Activated T-helper 2 cell treated with anti-CD3 and anti-CD28 coated beads, Interferon-gamma antibody, Interleukin-2, Interleukin-4, amounts not matched to agents 10 μg/mL and 5 μg/mL and 100 μg/mL, durations not matched to agents 14 hours and 24 hours and 36 hours (primary cell): ENCODE measurements at regions not wholly inside any gene's neighbourhood (a gene's known extent, or its start where the extent isn't known, plus 50 kb on each side); places are given as distances from the start of the nearest gene placed in this dataset.

Source experiments
- DNase-seq: peaks from one replicate; pipeline ENCODE4 v3.0.0; 2021; ENCODE audit warnings: low spot score
- H3K27ac Mint-ChIP-seq: one replicate; pipeline ENCODE4 v1.8.0; 2021; ENCODE audit warnings: mixed read lengths
- H3K27me3 Mint-ChIP-seq: one replicate; pipeline ENCODE4 v1.8.0; 2021; ENCODE audit warnings: low read depth, mixed read lengths
- H3K36me3 Mint-ChIP-seq: one replicate; pipeline ENCODE4 v1.8.0; 2021; ENCODE audit warnings: low read depth, mixed read lengths
- H3K4me1 Mint-ChIP-seq: one replicate; pipeline ENCODE4 v1.8.0; 2021; ENCODE audit warnings: low read depth, mixed read lengths
- H3K4me3 Mint-ChIP-seq: one replicate; pipeline ENCODE4 v1.8.0; 2021; ENCODE audit warnings: low read depth, mild to moderate bottlenecking, moderate library complexity, mixed read lengths
- H3K9me3 Mint-ChIP-seq: one replicate; pipeline ENCODE4 v1.8.0; 2021; ENCODE audit warnings: mixed read lengths
- intact Hi-C: fragments of 100-400 bp; cut with micrococcal nuclease; formaldehyde crosslinking; loops from one replicate; pipeline ENCODE4 v1.15.1; 2023

GRCh38 chr10:15462253-15462897 is 91.3 kb upstream of the FAM171A1 start:
- H3K36me3 Mint-ChIP-seq: no peaks in the 10 kb centered on the region
- intact Hi-C loops: no loop called here
- no peak overlapping the region for H3K4me3 Mint-ChIP-seq
- DNase-seq: no peak
- no peak overlapping the region for H3K27ac Mint-ChIP-seq
- H3K9me3 Mint-ChIP-seq: no peaks in the 10 kb centered on the region
- no peaks in the 10 kb centered on the region for H3K4me1 Mint-ChIP-seq
- peaks cover 24% of the 10 kb centered on the region for H3K27me3 Mint-ChIP-seq

- no peak for DNase-seq
- H3K27me3 Mint-ChIP-seq: peaks cover 30% of the 10 kb centered on the region
- no peaks in the 10 kb centered on the region for H3K4me1 Mint-ChIP-seq
- no peaks in the 10 kb centered on the region for H3K36me3 Mint-ChIP-seq
- no peak overlapping the region for H3K27ac Mint-ChIP-seq
- no peak overlapping the region for H3K4me3 Mint-ChIP-seq
- H3K9me3 Mint-ChIP-seq: no peaks in the 10 kb centered on the region
- intact Hi-C loops: no loop called here
These were observed 90.4 kb upstream of the FAM171A1 start for GRCh38 chr10:15461353-15462108.

GRCh38 chr10:15460661-15461060 is 89.6 kb upstream of the FAM171A1 start:
- no peaks in the 10 kb centered on the region for H3K4me1 Mint-ChIP-seq
- DNase-seq: no peak
- H3K36me3 Mint-ChIP-seq: no peaks in the 10 kb centered on the region

GRCh38 chr10:15459218-15459617 is 88.1 kb upstream of the FAM171A1 start:
- Mint-ChIP-seq H3K36me3 (no peaks in the 10 kb centered on the region), H3K4me3 (no peak overlapping the region), H3K4me1 (no peaks in the 10 kb centered on the region), H3K27me3 (peaks cover 31% of the 10 kb centered on the region), H3K9me3 (no peaks in the 10 kb centered on the region), H3K27ac (no peak overlapping the region)
- DNase-seq: no peak
- intact Hi-C loops: no loop called here

More at GRCh38 chr10:15460661-15461060, 89.6 kb upstream of the FAM171A1 start:
- no peaks in the 10 kb centered on the region for H3K9me3 Mint-ChIP-seq
- no peak overlapping the region for H3K27ac Mint-ChIP-seq
- intact Hi-C loops: no loop called here
- H3K4me3 Mint-ChIP-seq: no peak overlapping the region
- H3K27me3 Mint-ChIP-seq: peaks cover 30% of the 10 kb centered on the region

GRCh38 chr10:15457382-15457781 is 86.3 kb upstream of the FAM171A1 start:
- no peaks in the 10 kb centered on the region for H3K36me3 Mint-ChIP-seq
- peaks cover 28% of the 10 kb centered on the region for H3K27me3 Mint-ChIP-seq
- no peak for DNase-seq
- no peaks in the 10 kb centered on the region for H3K4me1 Mint-ChIP-seq
- H3K9me3 Mint-ChIP-seq: no peaks in the 10 kb centered on the region
- intact Hi-C loops: no loop called here
- H3K4me3 Mint-ChIP-seq: no peak overlapping the region
- H3K27ac Mint-ChIP-seq: no peak overlapping the region

- no peak for DNase-seq
- Mint-ChIP-seq H3K9me3 (no peaks in the 10 kb centered on the region), H3K36me3 (no peaks in the 10 kb centered on the region), H3K4me1 (no peaks in the 10 kb centered on the region), H3K4me3 (no peak overlapping the region), H3K27ac (no peak overlapping the region), H3K27me3 (peaks cover 36% of the 10 kb centered on the region)
- intact Hi-C loops: no loop called here
These were observed 84.4 kb upstream of the FAM171A1 start for GRCh38 chr10:15455456-15455855.

- DNase-seq: no peak
- Mint-ChIP-seq H3K27ac (no peak overlapping the region), H3K27me3 (peaks cover 30% of the 10 kb centered on the region), H3K36me3 (no peaks in the 10 kb centered on the region), H3K9me3 (no peaks in the 10 kb centered on the region), H3K4me1 (no peaks in the 10 kb centered on the region), H3K4me3 (no peak overlapping the region)
- intact Hi-C loops: no loop called here
These were observed 82.8 kb upstream of the FAM171A1 start for GRCh38 chr10:15453926-15454325.

- Mint-ChIP-seq H3K4me1 (no peaks in the 10 kb centered on the region), H3K27me3 (peaks cover 30% of the 10 kb centered on the region), H3K36me3 (no peaks in the 10 kb centered on the region), H3K9me3 (no peaks in the 10 kb centered on the region), H3K4me3 (no peak overlapping the region), H3K27ac (no peak overlapping the region)
- no peak for DNase-seq
- intact Hi-C loops: no loop called here
These were observed 82.4 kb upstream of the FAM171A1 start for GRCh38 chr10:15453457-15453856.

GRCh38 chr10:15452545-15452944 is 81.5 kb upstream of the FAM171A1 start:
- DNase-seq: no peak
- no peak overlapping the region for H3K27ac Mint-ChIP-seq
- no peaks in the 10 kb centered on the region for H3K9me3 Mint-ChIP-seq
- peaks cover 30% of the 10 kb centered on the region for H3K27me3 Mint-ChIP-seq
- no peaks in the 10 kb centered on the region for H3K36me3 Mint-ChIP-seq
- intact Hi-C loops: no loop called here
- H3K4me3 Mint-ChIP-seq: no peak overlapping the region
- no peaks in the 10 kb centered on the region for H3K4me1 Mint-ChIP-seq

GRCh38 chr10:15451137-15452094 is 80.3 kb upstream of the FAM171A1 start:
- no peaks in the 10 kb centered on the region for H3K36me3 Mint-ChIP-seq
- no peak for DNase-seq
- H3K27me3 Mint-ChIP-seq: peaks cover 25% of the 10 kb centered on the region
- intact Hi-C loops: no loop called here
- H3K27ac Mint-ChIP-seq: no peak overlapping the region
- H3K9me3 Mint-ChIP-seq: no peaks in the 10 kb centered on the region
- H3K4me1 Mint-ChIP-seq: no peaks in the 10 kb centered on the region
- H3K4me3 Mint-ChIP-seq: no peak overlapping the region

GRCh38 chr10:15448598-15448997 is 77.5 kb upstream of the FAM171A1 start:
- Mint-ChIP-seq H3K27ac (no peak overlapping the region), H3K4me3 (no peak overlapping the region), H3K9me3 (no peaks in the 10 kb centered on the region), H3K27me3 (peaks cover 22% of the 10 kb centered on the region), H3K4me1 (no peaks in the 10 kb centered on the region), H3K36me3 (no peaks in the 10 kb centered on the region)
- DNase-seq: no peak
- intact Hi-C loops: no loop called here

- H3K9me3 Mint-ChIP-seq: no peaks in the 10 kb centered on the region
- H3K27ac Mint-ChIP-seq: no peak overlapping the region
- no peak for DNase-seq
- intact Hi-C loops: no loop called here
- H3K4me3 Mint-ChIP-seq: no peak overlapping the region
- H3K36me3 Mint-ChIP-seq: no peaks in the 10 kb centered on the region
- H3K4me1 Mint-ChIP-seq: no peaks in the 10 kb centered on the region
- H3K27me3 Mint-ChIP-seq: peaks cover 14% of the 10 kb centered on the region
These were observed 73.9 kb upstream of the FAM171A1 start for GRCh38 chr10:15445006-15445390.
